ENCODE measurements at regions not wholly inside any gene's neighbourhood (a gene's known extent, or its start where the extent isn't known, plus 50 kb on each side); places are given as distances from the start of the nearest gene placed in this dataset.

DNA sequence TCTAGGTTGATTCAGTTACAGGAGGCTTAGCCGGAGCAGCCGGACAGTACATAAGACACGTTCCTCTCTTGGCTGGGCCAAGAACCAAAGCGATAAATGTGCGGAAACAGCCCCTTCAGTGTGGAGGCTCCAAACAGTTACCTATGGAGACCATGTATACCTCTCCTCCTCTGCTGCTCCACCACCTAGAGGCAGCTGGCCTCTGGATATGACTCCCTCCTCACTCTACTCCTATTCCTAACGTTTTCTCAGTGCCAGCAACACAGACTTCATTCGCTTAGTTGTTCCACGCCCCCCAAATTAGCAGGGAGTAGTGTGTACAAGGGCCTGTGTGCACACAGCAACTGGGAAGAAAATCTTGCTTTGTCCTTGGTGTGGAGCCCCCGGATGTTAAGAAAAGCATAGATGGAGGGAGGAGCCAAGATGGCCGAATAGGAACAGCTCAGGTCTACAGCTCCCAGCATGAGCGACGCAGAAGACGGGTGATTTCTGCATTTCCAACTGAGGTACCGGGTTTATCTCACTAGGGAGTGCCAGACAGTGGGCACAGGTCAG lies 362.3 kb upstream of the KIRREL3 start:
- H3K9ac ChIP-seq (ENCODE audit: low read length), result no peak overlapping the region
- H3K4me2 ChIP-seq (ENCODE audit: low read length), result no peak overlapping the region
- H3K36me3 ChIP-seq (ENCODE audit: insufficient read depth, low read length), result no peaks in the 10 kb centered on the region
- H3K4me1 ChIP-seq (ENCODE audit: insufficient read depth, low read length), result no peaks in the 10 kb centered on the region
- FAIRE-seq (no peak), DNase-seq (ENCODE audit: low read depth) (no peak)
- H3K36me3 Mint-ChIP-seq (ENCODE audit: low read depth, unreplicated experiment), result no peaks in the 10 kb centered on the region
- no peaks in the 10 kb centered on the region for H3K9me3 Mint-ChIP-seq (ENCODE audit: unreplicated experiment)
- H3K27ac Mint-ChIP-seq (ENCODE audit: unreplicated experiment), result no peak overlapping the region
- H3K79me2 ChIP-seq (ENCODE audit: insufficient read depth, low read length), result no peaks in the 10 kb centered on the region
- no peaks in the 10 kb centered on the region for H3K9me3 ChIP-seq (ENCODE audit: insufficient read depth, low read depth, low read length)
- H3K4me1 Mint-ChIP-seq (ENCODE audit: low read depth, unreplicated experiment), result no peaks in the 10 kb centered on the region
- H4K20me1 ChIP-seq (ENCODE audit: insufficient read depth, low read length), result no peaks in the 10 kb centered on the region
- no peak overlapping the region for H3K4me3 ChIP-seq (ENCODE audit: insufficient read depth, low read depth, low read length)
- H3K27me3 ChIP-seq (ENCODE audit: insufficient read depth, low read length), result no peaks in the 10 kb centered on the region
- TF ChIP-seq EZH2 (IDR thresholded peaks at IDR 0.05; ENCODE audit: insufficient read depth, low read length), result no peak
- no peak for TF ChIP-seq CTCF (IDR thresholded peaks at IDR 0.05; ENCODE audit: insufficient read depth, low read depth, low read length)
- H3K27me3 Mint-ChIP-seq (ENCODE audit: low read depth, unreplicated experiment), result no peaks in the 10 kb centered on the region
- H3K27ac ChIP-seq (ENCODE audit: low read depth, low read length), result no peak overlapping the region
- no peak overlapping the region for H2AFZ ChIP-seq (ENCODE audit: low read depth, low read length)
- H3K4me3 Mint-ChIP-seq (ENCODE audit: unreplicated experiment), result no peak overlapping the region

DNA sequence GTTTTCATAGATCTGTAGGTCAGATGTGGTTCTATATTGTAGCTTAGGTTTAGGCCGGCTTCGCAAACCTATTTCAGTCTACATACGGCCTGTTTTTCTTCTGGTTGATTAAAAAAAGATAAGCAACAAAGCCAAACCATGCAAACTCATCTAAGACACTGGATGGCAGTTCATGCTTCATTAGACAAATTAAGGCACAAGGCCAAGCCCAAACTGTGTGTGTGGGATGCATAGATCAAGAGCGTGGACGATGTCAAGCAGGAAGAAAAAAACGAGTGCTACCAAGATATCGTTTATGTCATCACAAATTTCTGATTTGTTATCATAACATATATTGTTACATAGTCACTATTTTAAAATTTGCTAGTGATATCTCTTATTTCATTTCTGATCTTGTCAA lies 357.6 kb upstream of the KIRREL3 start:
- Mint-ChIP-seq H3K4me3 (ENCODE audit: unreplicated experiment) (no peak overlapping the region), H3K9me3 (ENCODE audit: unreplicated experiment) (no peaks in the 10 kb centered on the region), H3K27me3 (ENCODE audit: low read depth, unreplicated experiment) (no peaks in the 10 kb centered on the region), H3K27ac (ENCODE audit: unreplicated experiment) (no peak overlapping the region), H3K36me3 (ENCODE audit: low read depth, unreplicated experiment) (no peaks in the 10 kb centered on the region), H3K4me1 (ENCODE audit: low read depth, unreplicated experiment) (no peaks in the 10 kb centered on the region)
- Histone ChIP-seq H3K9me3 (ENCODE audit: insufficient read depth, low read depth, low read length) (no peaks in the 10 kb centered on the region), H4K20me1 (ENCODE audit: insufficient read depth, low read length) (no peaks in the 10 kb centered on the region), H3K27me3 (ENCODE audit: insufficient read depth, low read length) (no peaks in the 10 kb centered on the region), H3K4me1 (ENCODE audit: insufficient read depth, low read length) (no peaks in the 10 kb centered on the region), H3K4me3 (ENCODE audit: insufficient read depth, low read depth, low read length) (no peak overlapping the region), H3K4me2 (ENCODE audit: low read length) (no peak overlapping the region), H3K79me2 (ENCODE audit: insufficient read depth, low read length) (no peaks in the 10 kb centered on the region), H2AFZ (ENCODE audit: low read depth, low read length) (no peak overlapping the region), H3K9ac (ENCODE audit: low read length) (no peak overlapping the region), H3K36me3 (ENCODE audit: insufficient read depth, low read length) (no peaks in the 10 kb centered on the region), H3K27ac (ENCODE audit: low read depth, low read length) (no peak overlapping the region)
- FAIRE-seq (no peak), DNase-seq (ENCODE audit: low read depth) (no peak)
- TF ChIP-seq EZH2 (IDR thresholded peaks at IDR 0.05; ENCODE audit: insufficient read depth, low read length), result no peak
- TF ChIP-seq CTCF (IDR thresholded peaks at IDR 0.05; ENCODE audit: insufficient read depth, low read depth, low read length), result no peak

DNA sequence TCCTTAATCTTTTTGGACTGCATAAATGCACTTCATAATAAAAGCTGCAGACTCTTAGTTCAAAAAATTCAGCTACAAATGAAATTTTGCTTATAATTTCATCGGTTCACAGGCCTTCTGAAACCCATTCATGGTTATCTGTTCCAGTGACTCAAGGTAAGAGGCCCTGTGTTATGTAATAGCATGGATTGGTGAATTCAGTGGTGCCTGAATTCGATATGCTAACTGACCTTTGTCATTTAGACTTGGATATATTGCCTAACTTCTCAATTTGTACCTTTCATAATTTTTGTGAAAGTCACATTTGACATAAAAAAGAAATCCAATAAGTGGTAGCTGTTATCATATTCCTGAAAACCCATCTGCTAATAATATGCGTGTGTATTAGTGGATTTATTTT lies 349.9 kb upstream of the KIRREL3 start:
- TF ChIP-seq CTCF (IDR thresholded peaks at IDR 0.05; ENCODE audit: insufficient read depth, low read depth, low read length), result no peak
- no peak for TF ChIP-seq EZH2 (IDR thresholded peaks at IDR 0.05; ENCODE audit: insufficient read depth, low read length)
- FAIRE-seq, result no peak
- H3K27me3 ChIP-seq (ENCODE audit: insufficient read depth, low read length), result no peaks in the 10 kb centered on the region
- no peak overlapping the region for H2AFZ ChIP-seq (ENCODE audit: low read depth, low read length)
- Mint-ChIP-seq H3K27ac (ENCODE audit: unreplicated experiment) (no peak overlapping the region), H3K27me3 (ENCODE audit: low read depth, unreplicated experiment) (no peaks in the 10 kb centered on the region), H3K9me3 (ENCODE audit: unreplicated experiment) (peaks cover 6% of the 10 kb centered on the region), H3K36me3 (ENCODE audit: low read depth, unreplicated experiment) (no peaks in the 10 kb centered on the region), H3K4me1 (ENCODE audit: low read depth, unreplicated experiment) (no peaks in the 10 kb centered on the region), H3K4me3 (ENCODE audit: unreplicated experiment) (no peak overlapping the region)
- no peak overlapping the region for H3K9ac ChIP-seq (ENCODE audit: low read length)
- H3K36me3 ChIP-seq (ENCODE audit: insufficient read depth, low read length), result no peaks in the 10 kb centered on the region
- H4K20me1 ChIP-seq (ENCODE audit: insufficient read depth, low read length), result no peaks in the 10 kb centered on the region
- DNase-seq (ENCODE audit: low read depth), result no peak
- H3K79me2 ChIP-seq (ENCODE audit: insufficient read depth, low read length), result no peaks in the 10 kb centered on the region
- H3K27ac ChIP-seq (ENCODE audit: low read depth, low read length), result no peak overlapping the region
- peaks cover 4% of the 10 kb centered on the region for H3K9me3 ChIP-seq (ENCODE audit: insufficient read depth, low read depth, low read length)
- no peak overlapping the region for H3K4me2 ChIP-seq (ENCODE audit: low read length)
- no peak overlapping the region for H3K4me3 ChIP-seq (ENCODE audit: insufficient read depth, low read depth, low read length)
- no peaks in the 10 kb centered on the region for H3K4me1 ChIP-seq (ENCODE audit: insufficient read depth, low read length)

All from astrocyte (in vitro differentiated cells and primary cell).